ENCODE measurements at regions not wholly inside any gene's neighbourhood (a gene's known extent, or its start where the extent isn't known, plus 50 kb on each side); places are given as distances from the start of the nearest gene placed in this dataset.

DNA sequence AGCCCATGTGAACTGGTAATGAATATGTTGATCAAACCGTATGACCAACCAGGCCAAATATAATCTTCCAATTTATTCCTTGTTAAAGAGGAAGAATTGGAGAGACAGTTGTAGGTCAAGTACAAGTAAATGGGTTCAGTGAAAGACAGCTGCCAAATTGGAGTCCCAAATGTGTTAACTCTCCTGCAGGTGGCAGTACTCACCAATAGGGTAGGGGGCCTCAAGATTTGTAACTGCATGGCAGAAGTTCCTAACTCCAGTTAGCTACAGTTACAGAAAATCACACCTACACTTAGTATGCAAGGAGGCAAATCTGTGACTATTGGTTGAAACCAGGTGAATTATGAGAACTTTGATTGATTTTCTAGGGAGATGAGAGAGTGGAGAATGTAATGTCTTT, 278.0 kb downstream of the ZBBX start:
- TF ChIP-seq, protein P1, sequence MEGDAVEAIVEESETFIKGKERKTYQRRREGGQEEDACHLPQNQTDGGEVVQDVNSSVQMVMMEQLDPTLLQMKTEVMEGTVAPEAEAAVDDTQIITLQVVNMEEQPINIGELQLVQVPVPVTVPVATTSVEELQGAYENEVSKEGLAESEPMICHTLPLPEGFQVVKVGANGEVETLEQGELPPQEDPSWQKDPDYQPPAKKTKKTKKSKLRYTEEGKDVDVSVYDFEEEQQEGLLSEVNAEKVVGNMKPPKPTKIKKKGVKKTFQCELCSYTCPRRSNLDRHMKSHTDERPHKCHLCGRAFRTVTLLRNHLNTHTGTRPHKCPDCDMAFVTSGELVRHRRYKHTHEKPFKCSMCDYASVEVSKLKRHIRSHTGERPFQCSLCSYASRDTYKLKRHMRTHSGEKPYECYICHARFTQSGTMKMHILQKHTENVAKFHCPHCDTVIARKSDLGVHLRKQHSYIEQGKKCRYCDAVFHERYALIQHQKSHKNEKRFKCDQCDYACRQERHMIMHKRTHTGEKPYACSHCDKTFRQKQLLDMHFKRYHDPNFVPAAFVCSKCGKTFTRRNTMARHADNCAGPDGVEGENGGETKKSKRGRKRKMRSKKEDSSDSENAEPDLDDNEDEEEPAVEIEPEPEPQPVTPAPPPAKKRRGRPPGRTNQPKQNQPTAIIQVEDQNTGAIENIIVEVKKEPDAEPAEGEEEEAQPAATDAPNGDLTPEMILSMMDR (IDR thresholded peaks at IDR 0.05) = peak; percentile 42; the same call in 1 of the 2 replicates

DNA sequence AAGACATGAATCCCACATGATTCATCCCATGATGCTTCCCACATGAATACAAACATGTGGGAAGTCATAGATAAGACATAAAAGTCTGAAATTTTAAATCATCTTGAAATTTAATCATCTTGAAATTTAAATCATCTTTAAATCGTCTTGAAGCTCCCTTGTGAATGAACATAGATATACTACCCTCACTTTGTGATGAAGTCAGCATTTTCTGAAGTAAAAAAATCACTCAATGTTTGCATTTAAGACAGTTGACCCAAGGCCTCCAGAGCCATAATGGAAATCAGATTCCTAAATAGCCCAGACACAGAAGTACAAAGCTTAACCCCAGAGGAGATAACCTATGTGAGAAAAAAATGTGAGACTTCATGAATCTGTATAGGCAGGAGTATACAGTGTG, 279.4 kb downstream of the ZBBX start:
- TF ChIP-seq, protein P1 (IDR thresholded peaks at IDR 0.05) = no peak

DNA sequence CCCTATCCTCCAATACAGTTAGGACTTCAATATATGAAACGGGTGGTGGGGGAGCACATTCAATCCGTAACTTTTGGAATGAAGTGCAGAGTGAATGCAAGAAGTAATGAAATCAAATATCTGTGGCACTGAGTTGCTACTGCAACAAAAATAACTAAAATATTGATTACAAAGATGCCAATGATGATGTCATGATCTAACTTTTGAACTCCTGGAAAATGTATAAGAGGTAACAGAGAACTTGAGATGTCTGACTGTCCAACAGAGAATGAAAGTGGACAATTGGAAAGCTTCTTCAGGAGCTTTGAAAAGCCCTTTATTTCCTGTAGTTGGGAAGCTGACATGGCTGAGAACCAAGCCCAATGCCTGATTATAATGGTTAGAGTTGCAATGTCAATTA, 279.9 kb downstream of the ZBBX start:
- TF ChIP-seq, protein P1 (IDR thresholded peaks at IDR 0.05) = no peak

DNA sequence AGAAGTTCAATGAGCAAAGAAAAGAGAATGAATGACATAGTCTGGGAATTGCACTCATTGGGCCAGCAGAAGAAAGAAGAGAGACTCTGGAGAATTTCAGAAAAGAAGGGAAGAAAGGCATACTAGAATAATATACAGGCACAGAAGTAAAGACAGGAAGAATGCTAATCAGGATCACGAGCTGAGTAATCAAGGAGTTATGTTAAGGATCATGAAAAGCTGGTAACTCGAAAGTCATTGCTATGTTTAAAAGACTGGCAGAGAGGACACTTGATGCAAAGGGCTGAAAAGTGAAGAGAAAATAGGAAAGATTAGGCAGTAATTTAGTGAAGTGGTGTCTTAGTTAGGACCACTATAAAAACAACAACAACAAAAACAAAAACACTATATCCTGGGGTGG, 284.1 kb downstream of the ZBBX start:
- TF ChIP-seq, protein P1 (IDR thresholded peaks at IDR 0.05) = no peak

DNA sequence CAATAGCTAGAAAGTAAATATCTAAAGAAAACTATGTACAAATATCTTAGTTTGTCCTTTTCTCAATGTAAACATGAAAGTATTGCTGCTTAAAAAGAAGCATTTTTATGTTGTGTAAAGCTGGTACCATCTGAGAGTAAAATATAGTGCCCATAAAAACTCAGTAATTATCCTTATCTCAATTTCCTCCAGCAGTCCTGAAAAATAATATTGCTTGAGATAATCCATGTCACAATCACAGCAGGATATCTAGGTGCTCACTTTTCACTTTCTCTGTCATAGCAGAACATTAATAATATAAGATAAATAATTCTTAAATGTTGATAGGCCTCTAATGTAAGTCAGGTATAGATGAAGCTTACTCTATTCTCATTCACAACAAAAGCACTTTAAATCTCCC, 285.5 kb downstream of the ZBBX start:
- TF ChIP-seq, protein P1 (IDR thresholded peaks at IDR 0.05) = no peak

DNA sequence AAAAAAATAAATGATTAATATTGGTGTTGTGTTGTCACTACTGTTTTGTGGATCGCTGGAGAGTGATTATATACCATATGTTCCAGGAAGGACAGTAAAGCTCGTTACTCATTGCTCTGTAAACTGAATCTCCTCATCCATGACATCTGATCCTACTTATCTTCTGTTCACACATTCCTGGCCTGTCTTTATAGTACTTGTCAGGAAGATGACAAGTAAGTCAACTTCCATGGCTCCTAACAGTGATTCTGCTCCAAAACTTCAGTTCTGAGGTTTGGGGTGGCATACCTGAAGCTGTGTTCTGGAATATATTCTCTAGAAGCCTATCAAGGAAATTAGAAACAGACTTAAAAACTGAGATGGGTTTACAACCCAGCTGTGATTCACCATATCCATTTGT, 288.9 kb downstream of the ZBBX start:
- TF ChIP-seq, protein P1 (IDR thresholded peaks at IDR 0.05) = no peak

DNA sequence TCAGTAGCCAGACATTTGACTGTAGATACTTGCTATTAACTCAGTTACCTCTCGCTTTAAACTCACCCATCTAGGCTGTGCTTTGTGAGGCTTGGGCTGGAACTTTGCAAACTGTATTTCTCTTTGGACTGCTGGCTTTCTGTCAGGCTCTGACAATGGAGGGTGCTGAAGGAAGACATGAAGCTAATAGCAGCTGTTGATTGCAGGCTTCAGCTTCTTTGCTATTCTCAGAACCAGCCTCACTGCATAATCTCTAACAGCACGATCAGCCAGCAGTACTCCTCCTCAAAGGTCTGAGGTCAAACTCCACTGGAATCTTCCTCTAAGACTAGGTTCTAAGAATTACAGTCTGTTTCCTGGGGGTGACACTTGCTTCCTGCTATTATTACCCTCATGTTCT, 295.6 kb downstream of the ZBBX start:
- TF ChIP-seq, protein P1 (IDR thresholded peaks at IDR 0.05) = no peak

DNA sequence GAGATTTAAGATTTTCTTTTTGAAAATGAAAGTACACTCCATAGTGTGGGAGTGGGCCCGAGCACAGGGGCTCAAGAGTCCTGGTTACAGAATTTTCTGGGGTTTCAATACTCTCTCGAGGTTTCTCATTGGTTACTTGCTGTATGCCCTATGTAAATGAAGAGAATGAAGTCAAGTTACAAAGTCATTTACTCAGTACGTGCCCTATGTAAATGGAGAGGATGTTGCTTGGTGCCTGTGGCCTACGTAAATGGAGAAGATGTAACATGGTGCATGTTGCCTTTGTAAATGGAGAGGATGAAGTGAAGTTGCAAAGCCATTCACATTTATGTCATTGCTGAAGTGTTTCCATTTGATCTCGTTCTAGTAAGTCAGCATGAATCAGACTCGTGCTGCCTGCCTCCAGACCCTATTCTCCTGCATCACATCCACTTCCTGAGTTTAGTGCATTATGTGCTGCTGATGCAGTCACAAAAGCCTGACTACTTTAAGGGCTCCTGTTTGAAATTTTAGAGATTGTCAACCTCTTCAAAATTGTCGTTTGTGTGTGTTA, 302.0 kb downstream of the ZBBX start:
- TF ChIP-seq, protein P1 (IDR thresholded peaks at IDR 0.05) = no peak

Data from LNCAP (cell line).